Stimulated activated CD4-positive, alpha-beta T cell treated with anti-CD3 and anti-CD28 coated beads, Interleukin-12 subunit alpha, Interleukin-12 subunit beta, amount 100 ng/mL, for 4 hours (primary cell): ENCODE measurements at regions not wholly inside any gene's neighbourhood (a gene's known extent, or its start where the extent isn't known, plus 50 kb on each side); places are given as distances from the start of the nearest gene placed in this dataset.
"Not testable (repeated sequence)": the region's sequence is repeated elsewhere in the genome, so short reads cannot be mapped to it uniquely, and the experiment has no call there.

Source experiments
- DNase-seq: peaks from one replicate; pipeline ENCODE4 v3.0.0-alpha.2; 2020

GRCh38 chr4:159966746-159967145, 863.9 kb downstream of the RAPGEF2 start:
- no peak for DNase-seq

- not testable (repeated sequence) for DNase-seq
These were observed 874.1 kb downstream of the RAPGEF2 start for GRCh38 chr4:159976871-159977482.

- no peak for DNase-seq
These were observed 875.2 kb downstream of the RAPGEF2 start for GRCh38 chr4:159977907-159978617.

GRCh38 chr4:159979351-159979750, 876.5 kb downstream of the RAPGEF2 start:
- DNase-seq: no peak

- no peak for DNase-seq
These were observed 877.1 kb downstream of the RAPGEF2 start for GRCh38 chr4:159979953-159980352.

- no peak for DNase-seq
These were observed 878.1 kb downstream of the RAPGEF2 start for GRCh38 chr4:159980826-159981468.

GRCh38 chr4:159981469-159981856, 878.6 kb downstream of the RAPGEF2 start:
- no peak for DNase-seq

GRCh38 chr4:159983082-159983481, 880.2 kb downstream of the RAPGEF2 start:
- no peak for DNase-seq

- no peak for DNase-seq
These were observed 907.0 kb downstream of the RAPGEF2 start for GRCh38 chr4:160009656-160010493.

GRCh38 chr4:160019936-160020335, 917.1 kb downstream of the RAPGEF2 start:
- no peak for DNase-seq

GRCh38 chr4:160020804-160021203, 917.9 kb downstream of the RAPGEF2 start:
- no peak for DNase-seq

- DNase-seq: no peak
These were observed 919.0 kb downstream of the RAPGEF2 start for GRCh38 chr4:160021870-160022269.

- DNase-seq: no peak
These were observed 923.8 kb downstream of the RAPGEF2 start for GRCh38 chr4:160026721-160027120.

- DNase-seq: no peak
These were observed 931.6 kb downstream of the RAPGEF2 start for GRCh38 chr4:160034501-160034900.

GRCh38 chr4:160038615-160039014, 935.7 kb downstream of the RAPGEF2 start:
- DNase-seq: no peak

GRCh38 chr4:160044693-160045092, 941.8 kb downstream of the RAPGEF2 start:
- DNase-seq: no peak

GRCh38 chr4:160082432-160083207, 979.7 kb downstream of the RAPGEF2 start:
- DNase-seq: no peak

GRCh38 chr4:160091631-160092030, 988.8 kb downstream of the RAPGEF2 start:
- no peak for DNase-seq

GRCh38 chr4:160100316-160100715, 997.4 kb downstream of the RAPGEF2 start:
- DNase-seq: no peak

GRCh38 chr4:160110891-160111290, 1008.0 kb downstream of the RAPGEF2 start:
- no peak for DNase-seq

GRCh38 chr4:160117686-160118085, 1014.8 kb downstream of the RAPGEF2 start:
- no peak for DNase-seq

- DNase-seq: not testable (repeated sequence)
These were observed 1022.9 kb downstream of the RAPGEF2 start for GRCh38 chr4:160125576-160126287.
